B cell (primary cell): ENCODE measurements at regions not wholly inside any gene's neighbourhood (a gene's known extent, or its start where the extent isn't known, plus 50 kb on each side); places are given as distances from the start of the nearest gene placed in this dataset.

Source experiments
- ATAC-seq: fragments of 200-7000 bp; cut with Tn5 transposase; one replicate; pipeline ENCODE4 v1.10.0; 2021; ENCODE audit warnings: low read depth, mild to moderate bottlenecking, moderate number of reproducible peaks, moderate library complexity
- CTCF ChIA-PET: fragments of 350-600 bp; sonication (Branson Sonifier 250); formaldehyde crosslinking; loops from one replicate; lab custom pipeline; 2021; ENCODE audit warnings: antibody characterized with exemption, inconsistent platforms; lab: Charles Lee
- POLR2A ChIA-PET: fragments of 350-600 bp; sonication (Branson Sonifier 250); formaldehyde crosslinking; loops from one replicate; lab custom pipeline; 2021; ENCODE audit warnings: antibody characterized with exemption; lab: Charles Lee
- DNase-seq: peaks from one replicate; pipeline ENCODE4 v3.0.0; 2013
- H2AFZ ChIP-seq: 2 replicates; pipeline ENCODE4 v1.6.1; 2012; ENCODE audit warnings: mild to moderate bottlenecking, low read depth, low read length; ENCODE audit not compliant: insufficient read depth, poor library complexity, severe bottlenecking
- H3K27ac ChIP-seq, 2 donors: 1 replicate in 1 of 2; 2 replicates in 1 of 2; pipeline ENCODE4 v1.5.1; 2012 to 2013; ENCODE audit warnings: low read length in 2 of 2, mild to moderate bottlenecking in 2 of 2, moderate library complexity in 1 of 2
- H3K27me3 ChIP-seq, 4 experiments: fragments of 200-600 bp in 1 of 4; sonication (generic) in 1 of 4; replicated peaks in 1 of 4; 1 replicate in 2 of 4; 2 replicates in 2 of 4; pipeline versions ENCODE4 v1.6.1 to v1.7.0; 2013 to 2016; ENCODE audit warnings: low read length in 3 of 4, mild to moderate bottlenecking in 2 of 4, mixed read lengths in 1 of 4, moderate library complexity in 1 of 4; ENCODE audit not compliant: insufficient read depth in 4 of 4, control insufficient read depth in 3 of 4; ENCODE audit errors: control extremely low read depth in 1 of 4
- H3K36me3 ChIP-seq, 2 experiments: replicated peaks in 1 of 2; 1 replicate in 1 of 2; 2 replicates in 1 of 2; pipeline versions ENCODE4 v1.6.1 to v1.7.1; 2013; ENCODE audit warnings: low read length in 1 of 2; ENCODE audit not compliant: insufficient read depth in 2 of 2, control insufficient read depth in 1 of 2; ENCODE audit errors: control extremely low read depth in 1 of 2, extremely low read depth in 1 of 2
- H3K4me1 ChIP-seq, 2 donors: fragments of 200-600 bp in 1 of 2; sonication (generic) in 1 of 2; 1 replicate in 1 of 2; 2 replicates in 1 of 2; pipeline versions ENCODE4 v1.5.1 to v1.6.1; 2013 to 2017; ENCODE audit warnings: low read length in 2 of 2; ENCODE audit not compliant: control insufficient read depth in 2 of 2, insufficient read depth in 2 of 2
- H3K4me2 ChIP-seq: replicated peaks from 2 replicates; pipeline ENCODE3; 2012; ENCODE audit warnings: mild to moderate bottlenecking, low read depth, low read length; ENCODE audit not compliant: poor library complexity, severe bottlenecking
- H3K4me3 ChIP-seq, 5 experiments: fragments of 200-600 bp in 1 of 5; sonication (generic) in 1 of 5; 1 replicate in 3 of 5; 2 replicates in 2 of 5; pipeline versions ENCODE4 v1.5.1 to v1.7.0; 2011 to 2016; ENCODE audit warnings: low read length in 4 of 5, mild to moderate bottlenecking in 4 of 5, low read depth in 2 of 5, control low read depth in 1 of 5, moderate library complexity in 1 of 5; ENCODE audit not compliant: insufficient read depth in 1 of 5; ENCODE audit errors: control extremely low read depth in 1 of 5, extremely low read depth in 1 of 5
- H3K79me2 ChIP-seq: fragments of 200-600 bp; sonication (generic); one replicate; pipeline ENCODE4 v1.6.0; 2016; ENCODE audit warnings: low read length; ENCODE audit not compliant: control insufficient read depth, insufficient read depth
- H3K9ac ChIP-seq: fragments of 200-600 bp; sonication (generic); 2 replicates; pipeline ENCODE4 v1.6.1; 2017; ENCODE audit warnings: mild to moderate bottlenecking, low read length, moderate library complexity
- H3K9me3 ChIP-seq, 3 donors: one replicate each; pipeline versions ENCODE4 v1.6.1 to v1.7.1; 2013; ENCODE audit warnings: low read length in 2 of 3; ENCODE audit not compliant: control insufficient read depth in 2 of 3, insufficient read depth in 1 of 3; ENCODE audit errors: control extremely low read depth in 1 of 3
- H4K20me1 ChIP-seq: 2 replicates; pipeline ENCODE4 v1.6.0; 2012; ENCODE audit warnings: mild to moderate bottlenecking, low read length; ENCODE audit not compliant: insufficient read depth, control insufficient read depth, poor library complexity, severe bottlenecking
- H3K27ac Mint-ChIP-seq: one replicate; pipeline ENCODE4 v1.8.0; 2021; ENCODE audit warnings: mixed read lengths
- H3K27me3 Mint-ChIP-seq: one replicate; pipeline ENCODE4 v1.8.0; 2021; ENCODE audit warnings: mixed read lengths
- H3K4me1 Mint-ChIP-seq: one replicate; pipeline ENCODE4 v1.8.0; 2021; ENCODE audit warnings: mixed read lengths
- H3K4me3 Mint-ChIP-seq: one replicate; pipeline ENCODE4 v1.8.0; 2021; ENCODE audit warnings: mixed read lengths
- H3K9me3 Mint-ChIP-seq: one replicate; pipeline ENCODE4 v1.8.0; 2022; ENCODE audit warnings: mixed read lengths; ENCODE audit not compliant: insufficient read depth
- CTCF ChIP-seq: fragments of 200-600 bp; IDR thresholded peaks from one replicate; pipeline ENCODE4 v1.8.0; 2022; ENCODE audit warnings: antibody characterized with exemption, mild to moderate bottlenecking
- EZH2 ChIP-seq: IDR thresholded peaks from 2 replicates; pipeline ENCODE4 v1.6.1; 2012; ENCODE audit warnings: borderline replicate concordance, low read depth, mild to moderate bottlenecking, moderate library complexity, low read length; ENCODE audit not compliant: insufficient read depth, poor library complexity, severe bottlenecking
- WGBS: methylation state at CpG from one replicate; pipeline ENCODE4 v1.1.5; 2013; ENCODE audit warnings: missing lambda C conversion rate; ENCODE audit not compliant: insufficient coverage; 5-methylcytosine and 5-hydroxymethylcytosine counted together
- intact Hi-C: fragments of 100-400 bp; cut with micrococcal nuclease; formaldehyde crosslinking; loops from one replicate; pipeline ENCODE4 v1.10.0; 2022

GRCh38 chr5:82339792-82340191 is 61.6 kb upstream of the RPS23 start:
- no peak for ATAC-seq
- H3K9me3 ChIP-seq, result no peaks in the 10 kb centered on the region
- DNase-seq, result no peak
- no peak overlapping the region for H2AFZ ChIP-seq
- no peak overlapping the region for H3K27ac ChIP-seq
- Mint-ChIP-seq H3K4me3 (no peak overlapping the region), H3K27ac (no peak overlapping the region), H3K27me3 (peaks cover 11% of the 10 kb centered on the region), H3K4me1 (no peaks in the 10 kb centered on the region), H3K9me3 (no peaks in the 10 kb centered on the region)
- H3K36me3 ChIP-seq, result no peaks in the 10 kb centered on the region
- H3K9ac ChIP-seq, result no peak overlapping the region
- ChIA-PET POLR2A (no interaction called here), CTCF (no interaction called here)
- TF ChIP-seq CTCF (no peak), EZH2 (no peak)
- no peaks in the 10 kb centered on the region for H3K79me2 ChIP-seq
- intact Hi-C loops, result no loop called here
- no peak overlapping the region for H3K4me2 ChIP-seq
- H4K20me1 ChIP-seq, result no peaks in the 10 kb centered on the region
- 95% methylated on average over 3 of the region's 3 CpGs for WGBS
- no peaks in the 10 kb centered on the region for H3K27me3 ChIP-seq
- no peaks in the 10 kb centered on the region for H3K4me1 ChIP-seq
- no peak overlapping the region for H3K4me3 ChIP-seq

- ChIA-PET CTCF (no interaction called here), POLR2A (no interaction called here)
- DNase-seq, result no peak
- Histone ChIP-seq H4K20me1 (no peaks in the 10 kb centered on the region), H3K4me2 (no peak overlapping the region), H3K4me3 (no peak overlapping the region), H3K9ac (no peak overlapping the region), H3K27me3 (no peaks in the 10 kb centered on the region), H3K9me3 (no peaks in the 10 kb centered on the region), H3K4me1 (no peaks in the 10 kb centered on the region), H3K79me2 (no peaks in the 10 kb centered on the region), H2AFZ (no peak overlapping the region), H3K27ac (no peak overlapping the region), H3K36me3 (no peaks in the 10 kb centered on the region)
- TF ChIP-seq EZH2 (no peak), CTCF (no peak)
- Mint-ChIP-seq H3K4me1 (no peaks in the 10 kb centered on the region), H3K9me3 (no peaks in the 10 kb centered on the region), H3K4me3 (no peak overlapping the region), H3K27me3 (peaks cover 13% of the 10 kb centered on the region), H3K27ac (no peak overlapping the region)
- ATAC-seq, result no peak
- intact Hi-C loops, result no loop called here
- WGBS, result 95% methylated on average over 5 of the region's 5 CpGs
These were observed 60.7 kb upstream of the RPS23 start for GRCh38 chr5:82338771-82339373.
